Muscle layer of colon (tissue), 2 donors: ENCODE measurements at regions not wholly inside any gene's neighbourhood (a gene's known extent, or its start where the extent isn't known, plus 50 kb on each side); places are given as distances from the start of the nearest gene placed in this dataset.

Source experiments
- H3K27ac ChIP-seq: one replicate; pipeline ENCODE4 v1.7.0; 2013; ENCODE audit warnings: low read depth, mild to moderate bottlenecking, low read length, moderate library complexity
- H3K27me3 ChIP-seq, 2 donors: one replicate each; pipeline ENCODE4 v1.7.0; 2013; ENCODE audit warnings: low read length in 2 of 2, mild to moderate bottlenecking in 2 of 2; ENCODE audit not compliant: insufficient read depth in 2 of 2, control insufficient read depth in 1 of 2
- H3K36me3 ChIP-seq: one replicate; pipeline ENCODE4 v1.7.0; 2013; ENCODE audit warnings: mild to moderate bottlenecking, low read length; ENCODE audit not compliant: insufficient read depth
- H3K4me1 ChIP-seq: one replicate; pipeline ENCODE4 v1.7.0; 2013; ENCODE audit warnings: mild to moderate bottlenecking, low read length; ENCODE audit not compliant: insufficient read depth
- H3K4me3 ChIP-seq, 2 donors: one replicate each; pipeline ENCODE4 v1.7.0; 2013; ENCODE audit warnings: low read length in 2 of 2, low read depth in 1 of 2, mild to moderate bottlenecking in 1 of 2, moderate library complexity in 1 of 2
- H3K9ac ChIP-seq: one replicate; pipeline ENCODE4 v1.7.0; 2013; ENCODE audit warnings: low read length
- H3K9me3 ChIP-seq: one replicate; pipeline ENCODE4 v1.7.0; 2013; ENCODE audit warnings: mild to moderate bottlenecking, low read length
- donor health status: abdominal sarcoma.
- donor health status: Adenocarcinoma of cecum.

- peaks cover 16% of the 10 kb centered on the region for H3K4me1 ChIP-seq
- no peak overlapping the region for H3K4me3 ChIP-seq
- H3K27me3 ChIP-seq = no peaks in the 10 kb centered on the region
- no peaks in the 10 kb centered on the region for H3K36me3 ChIP-seq
- H3K27ac ChIP-seq = no peak overlapping the region
- H3K9ac ChIP-seq = no peak overlapping the region
- H3K9me3 ChIP-seq = no peaks in the 10 kb centered on the region
Measured at GRCh38 chr4:71262161-71262560, 76.7 kb upstream of the SLC4A4 start.

DNA sequence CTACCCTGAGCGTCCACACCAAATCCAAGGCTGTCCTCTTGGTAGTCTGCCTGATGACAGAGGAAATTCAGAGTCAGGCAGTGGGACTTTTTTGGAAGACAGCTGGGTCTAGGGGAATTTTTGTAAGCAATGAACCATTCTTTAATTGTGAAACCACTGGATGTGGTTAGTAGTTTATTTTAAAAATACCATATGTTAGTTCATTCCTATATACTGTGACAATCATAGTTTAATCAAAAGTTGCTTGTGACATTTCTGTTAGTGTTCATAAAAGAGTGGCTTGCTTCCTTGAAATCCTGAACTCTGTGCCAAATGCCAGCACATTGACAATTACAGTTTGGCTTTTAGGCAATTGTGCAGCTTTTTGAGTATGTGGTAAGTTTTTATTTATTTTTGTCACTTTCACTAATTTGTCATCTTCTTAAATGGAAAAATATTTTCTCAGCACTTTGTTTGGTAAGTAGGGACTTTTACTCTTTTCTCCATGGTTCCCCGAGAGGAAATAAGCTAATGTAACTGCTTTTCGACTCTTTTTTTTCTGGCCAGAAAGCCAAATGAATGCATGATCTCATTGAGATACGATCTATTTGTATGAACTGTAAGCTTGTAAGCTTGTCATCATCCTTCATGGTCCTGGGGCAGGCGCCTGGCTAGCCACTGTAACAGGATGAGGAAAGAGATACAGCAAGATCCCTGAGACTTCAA is 72.6 kb upstream of the SLC4A4 start:
- peaks cover 5% of the 10 kb centered on the region for H3K4me1 ChIP-seq
- no peaks in the 10 kb centered on the region for H3K9me3 ChIP-seq
- H3K27ac ChIP-seq = no peak overlapping the region
- no peak overlapping the region for H3K9ac ChIP-seq
- no peaks in the 10 kb centered on the region for H3K27me3 ChIP-seq
- H3K36me3 ChIP-seq = no peaks in the 10 kb centered on the region
- H3K4me3 ChIP-seq = no peak overlapping the region

GRCh38 chr4:71267244-71267643 is 71.6 kb upstream of the SLC4A4 start:
- Histone ChIP-seq H3K27ac (no peak overlapping the region), H3K4me1 (no peaks in the 10 kb centered on the region), H3K4me3 (no peak overlapping the region), H3K27me3 (no peaks in the 10 kb centered on the region), H3K9me3 (no peaks in the 10 kb centered on the region), H3K9ac (no peak overlapping the region), H3K36me3 (no peaks in the 10 kb centered on the region)

DNA sequence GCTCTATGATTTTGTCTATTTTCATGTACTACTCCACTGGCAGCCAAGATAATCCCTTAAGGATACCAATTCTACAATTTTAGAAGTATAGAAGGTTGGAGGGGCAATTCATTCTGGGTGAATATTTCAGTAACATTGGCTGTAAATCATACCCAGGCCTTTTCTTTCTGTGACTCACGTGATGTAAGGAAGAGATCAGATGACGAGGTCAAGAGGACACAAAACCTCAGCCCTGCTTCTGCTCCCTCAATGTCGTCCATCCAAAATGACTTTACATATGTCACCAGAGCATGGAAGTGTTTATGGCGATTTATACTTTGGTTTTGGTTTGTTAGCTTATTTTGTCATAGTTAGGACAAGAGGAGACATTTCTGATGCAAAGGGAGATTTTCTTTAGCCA is 70.7 kb upstream of the SLC4A4 start:
- H3K27me3 ChIP-seq = no peaks in the 10 kb centered on the region
- H3K36me3 ChIP-seq = no peaks in the 10 kb centered on the region
- H3K9ac ChIP-seq = no peak overlapping the region
- no peaks in the 10 kb centered on the region for H3K9me3 ChIP-seq
- H3K4me1 ChIP-seq = no peaks in the 10 kb centered on the region
- no peak overlapping the region for H3K4me3 ChIP-seq
- no peak overlapping the region for H3K27ac ChIP-seq

DNA sequence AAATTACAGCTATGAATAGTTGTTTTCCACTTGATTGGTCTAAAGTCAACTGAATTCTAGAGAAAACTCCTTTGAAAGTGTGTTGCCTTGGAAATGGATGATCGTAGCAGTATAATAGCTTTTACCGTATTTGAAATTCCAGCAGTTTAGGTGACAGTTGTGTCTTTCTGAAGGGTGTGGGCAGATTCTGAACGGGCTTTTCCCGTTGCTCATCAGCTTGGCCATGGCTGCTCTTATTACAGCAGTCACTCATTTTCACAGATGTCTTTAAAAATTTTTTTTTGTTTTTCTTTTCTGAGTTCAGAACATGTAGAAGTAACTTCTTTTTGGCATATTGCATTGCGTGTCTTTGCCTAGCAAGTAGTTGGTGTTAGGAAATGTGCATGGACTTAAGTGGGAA is 69.6 kb upstream of the SLC4A4 start:
- H3K36me3 ChIP-seq = no peaks in the 10 kb centered on the region
- H3K27me3 ChIP-seq = no peaks in the 10 kb centered on the region
- no peaks in the 10 kb centered on the region for H3K4me1 ChIP-seq
- H3K27ac ChIP-seq = no peak overlapping the region
- H3K9me3 ChIP-seq = no peaks in the 10 kb centered on the region
- H3K4me3 ChIP-seq = no peak overlapping the region
- no peak overlapping the region for H3K9ac ChIP-seq

GRCh38 chr4:71270901-71271300 is 67.9 kb upstream of the SLC4A4 start:
- Histone ChIP-seq H3K27ac (no peak overlapping the region), H3K9me3 (no peaks in the 10 kb centered on the region), H3K27me3 (no peaks in the 10 kb centered on the region), H3K4me1 (peaks cover 4% of the 10 kb centered on the region), H3K9ac (no peak overlapping the region), H3K4me3 (no peak overlapping the region), H3K36me3 (no peaks in the 10 kb centered on the region)

- no peak overlapping the region for H3K9ac ChIP-seq
- no peaks in the 10 kb centered on the region for H3K27me3 ChIP-seq
- no peak overlapping the region for H3K4me3 ChIP-seq
- no peak overlapping the region for H3K27ac ChIP-seq
- no peaks in the 10 kb centered on the region for H3K9me3 ChIP-seq
- no peaks in the 10 kb centered on the region for H3K36me3 ChIP-seq
- H3K4me1 ChIP-seq = peaks cover 4% of the 10 kb centered on the region
Measured at GRCh38 chr4:71272976-71273375, 65.8 kb upstream of the SLC4A4 start.

GRCh38 chr4:71275004-71275403 is 63.8 kb upstream of the SLC4A4 start:
- Histone ChIP-seq H3K4me1 (peaks cover 4% of the 10 kb centered on the region), H3K36me3 (no peaks in the 10 kb centered on the region), H3K27ac (no peak overlapping the region), H3K9ac (no peak overlapping the region), H3K27me3 (no peaks in the 10 kb centered on the region), H3K9me3 (no peaks in the 10 kb centered on the region), H3K4me3 (no peak overlapping the region)

DNA sequence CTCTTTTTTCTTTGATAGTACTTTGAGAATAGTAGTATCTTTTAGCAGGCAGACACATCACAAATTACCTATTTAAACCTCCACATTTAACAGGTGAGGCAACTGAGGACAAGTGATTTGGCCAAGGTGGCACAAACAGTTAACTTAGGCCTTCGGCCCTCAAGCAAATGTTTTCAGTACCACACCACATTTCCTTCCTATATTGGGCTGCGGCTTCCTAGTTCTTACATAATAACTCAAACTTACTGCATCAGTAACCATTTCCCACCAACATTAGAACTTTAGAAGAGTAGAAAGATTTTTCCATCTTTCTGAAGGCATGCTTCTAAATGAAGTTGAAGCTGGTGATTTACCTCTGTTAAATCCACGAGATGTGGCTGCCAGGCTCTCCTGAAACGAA is 63.2 kb upstream of the SLC4A4 start:
- Histone ChIP-seq H3K9ac (no peak overlapping the region), H3K4me1 (peaks cover 4% of the 10 kb centered on the region), H3K9me3 (no peaks in the 10 kb centered on the region), H3K27me3 (no peaks in the 10 kb centered on the region), H3K4me3 (no peak overlapping the region), H3K27ac (no peak overlapping the region), H3K36me3 (no peaks in the 10 kb centered on the region)

DNA sequence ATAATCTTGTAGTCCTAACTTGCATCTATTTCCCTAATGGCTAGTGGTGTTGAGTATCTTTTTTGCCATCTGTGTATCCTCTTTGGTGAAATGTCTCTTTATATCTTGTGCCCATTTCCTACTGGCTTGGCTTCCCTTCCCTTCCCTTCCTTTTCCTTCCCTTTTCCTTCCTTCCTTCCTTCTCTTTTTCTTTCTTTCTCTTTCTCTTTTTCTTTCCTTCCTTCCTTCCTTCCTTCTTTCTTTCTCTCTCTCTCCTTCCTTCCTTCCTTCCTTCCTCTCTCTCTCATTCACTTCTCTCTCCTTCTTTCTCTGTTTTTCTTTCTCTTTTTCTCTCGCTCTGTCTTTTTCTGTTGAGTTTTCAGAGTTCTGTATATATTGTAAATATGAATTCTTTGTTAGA is 61.5 kb upstream of the SLC4A4 start:
- no peaks in the 10 kb centered on the region for H3K27me3 ChIP-seq

DNA sequence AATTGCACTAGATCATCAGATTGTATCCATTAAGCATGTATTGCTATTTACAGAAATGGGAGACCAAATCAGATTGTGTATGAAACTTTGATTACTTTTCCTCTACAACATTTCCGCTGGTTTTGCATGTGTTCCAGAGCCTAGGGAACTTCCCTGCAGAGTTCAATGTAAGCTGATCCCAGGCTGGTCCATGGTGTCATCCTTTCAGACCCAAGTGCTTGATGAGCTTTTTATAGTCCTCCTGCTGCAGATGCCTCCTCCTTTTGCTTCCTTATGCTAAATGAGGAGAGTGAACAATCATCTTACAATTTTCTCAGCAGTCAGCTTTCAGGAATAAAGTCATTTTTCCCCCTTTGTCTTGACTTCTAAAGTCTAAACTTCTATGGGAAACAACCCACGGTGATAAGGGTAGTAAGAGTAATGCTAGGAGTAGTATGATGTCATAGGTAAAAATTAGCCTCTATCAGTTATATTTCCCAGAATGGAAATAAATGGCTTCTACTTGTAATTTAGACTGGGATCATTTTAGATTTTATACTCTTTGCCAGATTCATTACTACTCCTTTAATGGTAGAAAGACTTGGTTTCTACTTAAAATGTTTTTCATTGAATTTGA is 55.1 kb upstream of the SLC4A4 start:
- H3K4me3 ChIP-seq = no peak overlapping the region
- no peaks in the 10 kb centered on the region for H3K9me3 ChIP-seq
- no peak overlapping the region for H3K27ac ChIP-seq
- no peaks in the 10 kb centered on the region for H3K4me1 ChIP-seq
- H3K27me3 ChIP-seq = no peaks in the 10 kb centered on the region
- H3K9ac ChIP-seq = no peak overlapping the region
- no peaks in the 10 kb centered on the region for H3K36me3 ChIP-seq

More for the DNA sequence above, 61.5 kb upstream of the SLC4A4 start:
- Histone ChIP-seq H3K9me3 (no peaks in the 10 kb centered on the region), H3K36me3 (no peaks in the 10 kb centered on the region), H3K27ac (no peak overlapping the region), H3K9ac (no peak overlapping the region), H3K4me3 (no peak overlapping the region), H3K4me1 (peaks cover 4% of the 10 kb centered on the region)

DNA sequence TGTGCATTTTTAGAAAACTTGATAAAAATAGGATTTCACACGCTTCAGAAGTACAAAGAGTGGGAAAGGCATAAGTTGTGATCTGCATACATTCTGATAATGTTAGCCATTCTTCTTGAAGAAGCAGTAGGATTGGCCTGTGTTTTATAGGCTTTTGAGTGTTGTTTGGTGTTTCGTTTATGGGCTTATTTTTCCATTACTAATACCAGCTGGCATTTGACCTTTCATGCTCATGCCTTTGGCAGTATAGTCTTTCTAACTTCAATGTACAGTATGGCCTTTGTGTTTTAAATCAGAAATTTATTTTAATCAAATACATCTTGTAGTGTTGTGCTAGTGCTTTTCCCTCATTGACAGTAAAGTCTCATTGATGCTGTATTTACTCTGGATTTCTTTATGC is 51.5 kb upstream of the SLC4A4 start:
- no peaks in the 10 kb centered on the region for H3K9me3 ChIP-seq
- H3K9ac ChIP-seq = no peak overlapping the region
- H3K27ac ChIP-seq = no peak overlapping the region
- H3K4me1 ChIP-seq = no peaks in the 10 kb centered on the region
- H3K4me3 ChIP-seq = no peak overlapping the region
- no peaks in the 10 kb centered on the region for H3K36me3 ChIP-seq
- no peaks in the 10 kb centered on the region for H3K27me3 ChIP-seq
